Fibroblast of the conjunctiva (primary cell): ENCODE measurements at regions not wholly inside any gene's neighbourhood (a gene's known extent, or its start where the extent isn't known, plus 50 kb on each side); places are given as distances from the start of the nearest gene placed in this dataset.

ENCODE experiments used
- DNase-seq: peaks from one replicate; pipeline ENCODE4 v3.0.0-alpha.2; 2010; ENCODE audit warnings: low read depth

DNA sequence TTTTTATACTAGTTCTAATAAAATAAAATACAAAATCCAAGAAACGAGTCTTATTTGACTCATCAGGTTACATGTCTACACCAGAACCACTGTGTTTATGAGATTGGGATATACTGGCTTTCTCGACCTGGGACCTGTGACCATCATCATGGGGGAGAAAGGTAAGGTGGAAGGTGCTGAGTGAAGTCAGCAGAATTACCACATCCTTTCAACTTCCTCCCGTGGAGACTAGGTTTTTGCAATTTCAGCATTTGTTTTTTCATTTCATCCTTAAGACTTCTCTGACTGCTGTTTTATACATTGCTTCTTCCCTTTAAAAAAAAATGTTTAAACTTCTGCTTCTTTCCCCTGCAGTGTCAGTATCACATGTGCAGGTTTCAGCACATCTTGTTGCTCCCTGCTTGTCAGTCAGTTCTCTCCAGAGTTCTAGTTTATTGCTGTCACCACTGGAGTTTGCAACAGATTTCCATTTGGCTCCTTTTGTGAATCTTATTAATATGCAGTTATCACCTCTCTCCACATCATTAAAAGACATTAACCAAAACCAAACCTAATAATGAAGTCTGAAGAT lies 60.4 kb upstream of the HAO2 start:
- DNase-seq, result no peak

- DNase-seq, result no peak
These were observed 59.8 kb upstream of the HAO2 start for GRCh38 chr1:119308806-119309205.

- DNase-seq, result no peak
These were observed 58.3 kb upstream of the HAO2 start for GRCh38 chr1:119310301-119310700.

DNA sequence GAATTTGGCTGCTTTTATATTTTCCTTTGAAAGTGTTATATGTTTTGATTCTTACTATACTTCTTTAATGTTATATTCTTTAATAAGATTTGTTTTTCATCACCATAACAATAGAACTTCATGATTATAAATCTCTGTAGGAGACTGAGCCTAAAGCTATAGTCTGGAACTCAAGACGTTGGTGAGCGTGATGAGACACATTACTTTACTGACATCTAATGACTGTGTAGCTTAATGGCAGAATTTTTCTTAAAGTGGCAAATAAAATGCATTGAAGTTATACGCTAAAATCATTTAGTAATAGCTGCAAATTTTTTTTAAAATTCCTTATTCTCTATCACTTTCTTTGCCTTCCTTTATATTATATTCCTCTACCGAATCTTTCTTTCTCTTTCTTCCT lies 56.1 kb upstream of the HAO2 start:
- DNase-seq, result no peak

DNA sequence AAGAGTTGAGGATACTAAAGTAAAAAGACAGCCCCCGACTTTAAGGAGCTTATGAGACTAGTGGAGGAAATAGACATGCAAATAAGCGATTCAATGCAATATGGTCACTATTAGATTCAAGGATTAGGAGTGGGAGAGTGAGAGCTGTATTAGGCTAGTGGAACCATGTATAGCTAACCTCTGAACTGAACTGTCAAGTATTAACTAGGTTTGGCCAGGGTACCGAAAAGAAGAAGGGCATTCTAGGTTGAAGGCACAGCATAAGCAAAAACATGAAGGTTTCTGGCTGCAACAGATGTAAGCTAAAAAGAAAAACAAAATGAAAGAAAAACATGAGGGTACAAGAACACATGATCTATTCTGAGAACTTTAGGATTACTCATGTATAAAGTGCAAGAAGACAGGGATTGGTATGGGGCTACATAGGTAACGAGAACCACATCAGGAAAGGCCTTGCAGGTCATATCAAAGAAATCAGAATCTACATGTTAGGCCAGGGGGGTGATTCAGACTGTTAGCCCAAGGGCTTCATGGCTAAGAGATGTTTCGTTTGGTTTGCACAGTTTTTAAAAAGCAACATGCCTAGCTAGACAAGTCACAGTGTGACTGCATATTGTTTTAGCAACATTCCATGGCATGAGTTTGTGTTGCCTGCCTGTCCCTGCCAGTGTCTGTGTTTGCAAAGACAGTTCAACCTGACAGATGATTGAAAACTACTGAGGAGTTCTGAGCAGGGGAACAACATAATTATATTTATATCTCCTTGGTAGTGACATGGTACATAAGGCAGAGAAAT lies 54.4 kb upstream of the HAO2 start:
- no peak for DNase-seq

DNA sequence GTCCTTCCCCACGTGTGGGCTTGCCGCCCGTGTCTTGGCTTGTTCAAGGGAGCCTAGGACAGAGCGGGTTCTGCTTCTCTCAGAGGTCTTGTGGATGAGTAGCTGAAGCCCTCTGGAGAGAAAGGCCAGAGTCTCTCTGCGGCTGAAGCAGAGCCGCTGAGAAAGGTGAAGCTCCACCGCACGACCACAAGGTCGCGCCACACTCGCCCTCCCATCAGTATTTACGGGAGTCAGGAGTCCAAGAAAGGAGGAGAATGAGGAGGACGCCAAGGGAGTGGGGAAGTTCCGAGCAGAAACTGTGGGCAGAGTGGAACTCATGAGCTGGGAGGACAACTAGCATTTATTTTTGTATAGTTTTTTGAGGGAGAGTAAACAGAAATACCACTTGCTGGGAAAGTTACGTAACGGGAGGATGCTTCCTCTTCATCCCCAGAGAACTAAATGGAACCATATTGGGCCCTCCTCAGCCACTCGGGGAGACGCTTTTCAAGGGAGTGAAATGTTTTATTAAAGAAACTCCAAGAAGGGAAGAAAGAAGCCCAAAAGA lies 51.6 kb upstream of the HAO2 start:
- DNase-seq, result no peak

DNA sequence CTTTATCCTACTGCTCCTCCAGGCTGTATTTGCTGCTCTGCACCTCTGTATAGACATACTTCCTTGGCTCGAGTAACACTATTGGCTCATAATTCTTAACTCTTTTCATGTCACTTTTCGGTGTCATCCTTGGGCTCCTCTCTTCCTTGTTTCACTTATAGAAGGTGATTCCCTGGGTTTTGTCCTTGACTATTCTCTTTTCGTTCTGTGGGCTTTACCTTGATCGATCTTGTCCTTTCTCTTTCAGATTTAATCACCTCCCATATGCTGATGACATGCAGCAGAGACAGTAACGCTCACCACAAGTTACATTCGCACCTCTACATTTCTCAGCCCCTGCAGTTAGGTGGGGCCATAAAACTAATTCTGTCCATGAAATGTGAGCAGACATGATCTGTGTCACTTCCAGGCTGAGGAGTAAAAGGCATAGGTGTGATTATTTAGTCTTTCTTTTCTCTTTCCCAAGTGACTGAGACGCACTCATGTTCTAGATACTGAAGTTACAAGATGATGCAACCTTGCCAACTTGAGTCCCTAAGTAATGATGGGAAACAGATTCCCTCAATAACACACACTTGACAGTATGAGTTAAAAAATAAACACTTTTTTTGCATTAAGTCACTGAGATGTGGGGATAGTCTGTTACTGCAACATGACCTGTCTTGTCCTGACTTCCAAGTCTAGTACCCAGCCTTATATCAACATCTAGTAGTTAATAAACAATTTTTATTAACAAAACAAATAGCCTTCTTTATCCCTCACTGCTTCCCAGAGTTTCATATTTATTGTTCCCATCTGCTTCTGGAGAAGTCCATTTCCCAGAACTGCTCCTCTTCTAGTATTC lies 49.9 kb upstream of the HAO2 start:
- DNase-seq, result no peak
